ENCODE measurements at regions not wholly inside any gene's neighbourhood (a gene's known extent, or its start where the extent isn't known, plus 50 kb on each side); places are given as distances from the start of the nearest gene placed in this dataset.

DNA sequence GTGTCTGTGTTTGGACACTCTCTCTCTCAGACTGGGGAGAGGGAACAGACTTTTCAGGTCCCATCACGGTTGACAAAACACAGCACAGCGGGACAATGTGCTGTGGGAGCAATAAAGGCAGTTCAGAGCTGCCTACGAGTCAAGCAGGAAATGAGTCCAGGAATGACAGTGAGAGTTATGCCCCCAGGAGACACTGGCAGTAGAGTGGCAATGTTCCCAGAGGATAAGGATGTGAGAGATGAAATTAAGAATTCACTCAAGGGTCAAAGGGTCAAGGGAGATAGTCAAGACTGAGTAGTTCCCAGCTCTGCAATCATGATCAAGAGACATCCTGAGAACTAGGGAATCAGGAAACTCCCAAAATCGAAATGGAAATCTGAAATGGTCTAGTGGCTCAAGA is 156.1 kb downstream of the LURAP1L start:
- TF ChIP-seq, protein P1, sequence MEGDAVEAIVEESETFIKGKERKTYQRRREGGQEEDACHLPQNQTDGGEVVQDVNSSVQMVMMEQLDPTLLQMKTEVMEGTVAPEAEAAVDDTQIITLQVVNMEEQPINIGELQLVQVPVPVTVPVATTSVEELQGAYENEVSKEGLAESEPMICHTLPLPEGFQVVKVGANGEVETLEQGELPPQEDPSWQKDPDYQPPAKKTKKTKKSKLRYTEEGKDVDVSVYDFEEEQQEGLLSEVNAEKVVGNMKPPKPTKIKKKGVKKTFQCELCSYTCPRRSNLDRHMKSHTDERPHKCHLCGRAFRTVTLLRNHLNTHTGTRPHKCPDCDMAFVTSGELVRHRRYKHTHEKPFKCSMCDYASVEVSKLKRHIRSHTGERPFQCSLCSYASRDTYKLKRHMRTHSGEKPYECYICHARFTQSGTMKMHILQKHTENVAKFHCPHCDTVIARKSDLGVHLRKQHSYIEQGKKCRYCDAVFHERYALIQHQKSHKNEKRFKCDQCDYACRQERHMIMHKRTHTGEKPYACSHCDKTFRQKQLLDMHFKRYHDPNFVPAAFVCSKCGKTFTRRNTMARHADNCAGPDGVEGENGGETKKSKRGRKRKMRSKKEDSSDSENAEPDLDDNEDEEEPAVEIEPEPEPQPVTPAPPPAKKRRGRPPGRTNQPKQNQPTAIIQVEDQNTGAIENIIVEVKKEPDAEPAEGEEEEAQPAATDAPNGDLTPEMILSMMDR (IDR thresholded peaks at IDR 0.05), result no peak
- no peak for TF ChIP-seq EP300 (IDR thresholded peaks at IDR 0.05)
